Natural killer cell treated with Interleukin-12 subunit alpha and Interleukin-12 subunit beta and Interleukin-15 and Interleukin-18, amount 100 ng/mL, for 72 hours (primary cell): ENCODE measurements at regions not wholly inside any gene's neighbourhood (a gene's known extent, or its start where the extent isn't known, plus 50 kb on each side); places are given as distances from the start of the nearest gene placed in this dataset.

Experiments used
- ATAC-seq, 2 donors: fragments of 150-1000 bp; cut with Tn5 transposase in 1 of 2; sonication (Bioruptor Pico), chemical (Tn5 transposase) in 1 of 2; 2 replicates each; pipeline ENCODE4 v1.10.0; 2021
- DNase-seq: peaks from one replicate; pipeline ENCODE4 v3.0.0; 2022; ENCODE audit warnings: low spot score
- H3K27ac Mint-ChIP-seq, 2 donors: 1 replicate in 1 of 2; 2 replicates in 1 of 2; pipeline ENCODE4 v1.8.0; 2022; ENCODE audit warnings: mixed read lengths in 2 of 2, mild to moderate bottlenecking in 1 of 2, moderate library complexity in 1 of 2
- H3K27me3 Mint-ChIP-seq, 2 donors: 1 replicate in 1 of 2; 2 replicates in 1 of 2; pipeline ENCODE4 v1.8.0; 2022; ENCODE audit warnings: mixed read lengths in 2 of 2
- H3K36me3 Mint-ChIP-seq: one replicate; pipeline ENCODE4 v1.8.0; 2022; ENCODE audit warnings: mixed read lengths
- H3K4me1 Mint-ChIP-seq, 2 donors: 1 replicate in 1 of 2; 2 replicates in 1 of 2; pipeline ENCODE4 v1.8.0; 2022; ENCODE audit warnings: low read depth in 2 of 2, mixed read lengths in 2 of 2, mild to moderate bottlenecking in 1 of 2
- H3K4me3 Mint-ChIP-seq: one replicate; pipeline ENCODE4 v1.8.0; 2022; ENCODE audit warnings: mixed read lengths
- H3K9me3 Mint-ChIP-seq: 2 replicates; pipeline ENCODE4 v1.8.0; 2022; ENCODE audit warnings: mixed read lengths

- no peaks in the 10 kb centered on the region for H3K4me1 Mint-ChIP-seq
- H3K27ac Mint-ChIP-seq = no peak overlapping the region
- H3K36me3 Mint-ChIP-seq = peaks cover 7% of the 10 kb centered on the region
- H3K27me3 Mint-ChIP-seq = no peaks in the 10 kb centered on the region
- no peak for ATAC-seq
- no peak overlapping the region for H3K4me3 Mint-ChIP-seq
- peaks cover 5% of the 10 kb centered on the region for H3K9me3 Mint-ChIP-seq
- no peak for DNase-seq
These were observed 227.2 kb downstream of the MTERF1 start for GRCh38 chr7:91653286-91653685.

GRCh38 chr7:91655656-91656055 is 224.8 kb downstream of the MTERF1 start:
- DNase-seq = no peak
- ATAC-seq = no peak
- H3K4me1 Mint-ChIP-seq = no peaks in the 10 kb centered on the region
- peaks cover 5% of the 10 kb centered on the region for H3K9me3 Mint-ChIP-seq
- H3K27me3 Mint-ChIP-seq = no peaks in the 10 kb centered on the region
- peaks cover under 1% of the 10 kb centered on the region for H3K36me3 Mint-ChIP-seq
- no peak overlapping the region for H3K4me3 Mint-ChIP-seq
- no peak overlapping the region for H3K27ac Mint-ChIP-seq

- no peaks in the 10 kb centered on the region for H3K36me3 Mint-ChIP-seq
- no peak overlapping the region for H3K27ac Mint-ChIP-seq
- no peaks in the 10 kb centered on the region for H3K4me1 Mint-ChIP-seq
- ATAC-seq (no peak), DNase-seq (no peak)
- peaks cover 10% of the 10 kb centered on the region for H3K9me3 Mint-ChIP-seq
- H3K4me3 Mint-ChIP-seq = no peak overlapping the region
- H3K27me3 Mint-ChIP-seq = no peaks in the 10 kb centered on the region
These were observed 223.7 kb downstream of the MTERF1 start for GRCh38 chr7:91656541-91657482.

GRCh38 chr7:91657483-91658071 is 222.9 kb downstream of the MTERF1 start:
- H3K27ac Mint-ChIP-seq = no peak overlapping the region
- no peak overlapping the region for H3K4me3 Mint-ChIP-seq
- H3K4me1 Mint-ChIP-seq = no peaks in the 10 kb centered on the region
- no peaks in the 10 kb centered on the region for H3K27me3 Mint-ChIP-seq
- ATAC-seq (no peak), DNase-seq (no peak)
- no peaks in the 10 kb centered on the region for H3K36me3 Mint-ChIP-seq
- peaks cover 10% of the 10 kb centered on the region for H3K9me3 Mint-ChIP-seq

- Mint-ChIP-seq H3K9me3 (peaks cover 13% of the 10 kb centered on the region), H3K4me3 (no peak overlapping the region), H3K36me3 (no peaks in the 10 kb centered on the region), H3K27me3 (no peaks in the 10 kb centered on the region), H3K4me1 (no peaks in the 10 kb centered on the region), H3K27ac (no peak overlapping the region)
- DNase-seq = no peak
- ATAC-seq = no peak
These were observed 221.4 kb downstream of the MTERF1 start for GRCh38 chr7:91659096-91659495.

- no peaks in the 10 kb centered on the region for H3K27me3 Mint-ChIP-seq
- ATAC-seq = no peak
- peaks cover 16% of the 10 kb centered on the region for H3K9me3 Mint-ChIP-seq
- no peak overlapping the region for H3K4me3 Mint-ChIP-seq
- H3K4me1 Mint-ChIP-seq = no peaks in the 10 kb centered on the region
- no peak for DNase-seq
- H3K36me3 Mint-ChIP-seq = no peaks in the 10 kb centered on the region
- no peak overlapping the region for H3K27ac Mint-ChIP-seq
These were observed 219.7 kb downstream of the MTERF1 start for GRCh38 chr7:91660734-91661356.

- peaks cover 20% of the 10 kb centered on the region for H3K9me3 Mint-ChIP-seq
- no peak overlapping the region for H3K27ac Mint-ChIP-seq
- DNase-seq (no peak), ATAC-seq (no peak)
- no peaks in the 10 kb centered on the region for H3K27me3 Mint-ChIP-seq
- no peak overlapping the region for H3K4me3 Mint-ChIP-seq
- no peaks in the 10 kb centered on the region for H3K4me1 Mint-ChIP-seq
- H3K36me3 Mint-ChIP-seq = no peaks in the 10 kb centered on the region
These were observed 218.8 kb downstream of the MTERF1 start for GRCh38 chr7:91661727-91662126.

- DNase-seq (no peak), ATAC-seq (no peak)
- Mint-ChIP-seq H3K27ac (no peak overlapping the region), H3K27me3 (no peaks in the 10 kb centered on the region), H3K4me3 (no peak overlapping the region), H3K36me3 (no peaks in the 10 kb centered on the region), H3K4me1 (no peaks in the 10 kb centered on the region), H3K9me3 (peaks cover 17% of the 10 kb centered on the region)
These were observed 212.3 kb downstream of the MTERF1 start for GRCh38 chr7:91668217-91668616.

GRCh38 chr7:91671245-91671644 is 209.3 kb downstream of the MTERF1 start:
- no peak for DNase-seq
- Mint-ChIP-seq H3K4me1 (no peaks in the 10 kb centered on the region), H3K9me3 (peaks cover 10% of the 10 kb centered on the region), H3K36me3 (no peaks in the 10 kb centered on the region), H3K4me3 (no peak overlapping the region), H3K27me3 (no peaks in the 10 kb centered on the region), H3K27ac (no peak overlapping the region)
- no peak for ATAC-seq

GRCh38 chr7:91674470-91674869 is 206.0 kb downstream of the MTERF1 start:
- H3K27me3 Mint-ChIP-seq = no peaks in the 10 kb centered on the region
- H3K4me3 Mint-ChIP-seq = no peak overlapping the region
- DNase-seq (no peak), ATAC-seq (no peak)
- no peak overlapping the region for H3K27ac Mint-ChIP-seq
- no peaks in the 10 kb centered on the region for H3K4me1 Mint-ChIP-seq
- H3K9me3 Mint-ChIP-seq = peaks cover 10% of the 10 kb centered on the region
- H3K36me3 Mint-ChIP-seq = peaks cover 2% of the 10 kb centered on the region

- H3K9me3 Mint-ChIP-seq = peaks cover 20% of the 10 kb centered on the region
- no peak overlapping the region for H3K27ac Mint-ChIP-seq
- no peak overlapping the region for H3K4me3 Mint-ChIP-seq
- H3K4me1 Mint-ChIP-seq = no peaks in the 10 kb centered on the region
- no peaks in the 10 kb centered on the region for H3K27me3 Mint-ChIP-seq
- DNase-seq (no peak), ATAC-seq (no peak)
- peaks cover 14% of the 10 kb centered on the region for H3K36me3 Mint-ChIP-seq
These were observed 198.8 kb downstream of the MTERF1 start for GRCh38 chr7:91681718-91682117.

- peaks cover 14% of the 10 kb centered on the region for H3K36me3 Mint-ChIP-seq
- H3K4me1 Mint-ChIP-seq = no peaks in the 10 kb centered on the region
- no peak overlapping the region for H3K27ac Mint-ChIP-seq
These were observed 196.7 kb downstream of the MTERF1 start for GRCh38 chr7:91683823-91684222.

GRCh38 chr7:91685544-91685943 is 195.0 kb downstream of the MTERF1 start:
- DNase-seq (no peak), ATAC-seq (no peak)
- Mint-ChIP-seq H3K36me3 (peaks cover 6% of the 10 kb centered on the region), H3K4me3 (no peak overlapping the region), H3K27ac (no peak overlapping the region), H3K4me1 (no peaks in the 10 kb centered on the region), H3K9me3 (peaks cover 13% of the 10 kb centered on the region), H3K27me3 (no peaks in the 10 kb centered on the region)

More at GRCh38 chr7:91683823-91684222, 196.7 kb downstream of the MTERF1 start:
- DNase-seq (no peak), ATAC-seq (no peak)
- no peak overlapping the region for H3K4me3 Mint-ChIP-seq
- H3K9me3 Mint-ChIP-seq = peaks cover 24% of the 10 kb centered on the region
- no peaks in the 10 kb centered on the region for H3K27me3 Mint-ChIP-seq

- no peak overlapping the region for H3K4me3 Mint-ChIP-seq
- no peaks in the 10 kb centered on the region for H3K27me3 Mint-ChIP-seq
- DNase-seq (no peak), ATAC-seq (no peak)
- no peaks in the 10 kb centered on the region for H3K36me3 Mint-ChIP-seq
- no peaks in the 10 kb centered on the region for H3K4me1 Mint-ChIP-seq
- H3K9me3 Mint-ChIP-seq = peaks cover 4% of the 10 kb centered on the region
- no peak overlapping the region for H3K27ac Mint-ChIP-seq
These were observed 189.9 kb downstream of the MTERF1 start for GRCh38 chr7:91690541-91691070.
